ENCODE measurements at regions not wholly inside any gene's neighbourhood (a gene's known extent, or its start where the extent isn't known, plus 50 kb on each side); places are given as distances from the start of the nearest gene placed in this dataset.
A peak's percentile ranks its signal among the peaks of the same experiment; 100 is the strongest.

DNA sequence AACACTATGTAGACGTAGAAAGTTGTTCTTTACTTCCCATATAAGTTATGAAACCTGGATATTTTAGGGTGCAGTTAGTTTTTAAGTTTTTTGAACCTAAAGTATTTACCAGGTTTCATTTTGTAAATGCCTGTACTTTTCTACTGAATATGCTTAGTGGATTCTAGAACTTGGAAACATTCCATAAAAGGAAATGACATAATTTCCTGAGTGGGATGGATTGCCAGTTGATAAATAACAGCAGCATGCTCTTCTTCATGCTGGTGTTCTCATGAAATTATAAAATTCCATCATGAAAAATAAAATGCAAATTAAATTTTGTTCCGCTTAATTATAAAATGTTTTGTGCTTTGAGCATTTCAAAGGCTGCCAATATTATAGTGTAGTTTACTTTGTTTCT is 362.2 kb upstream of the PCDH20 start:
- intact Hi-C loops (cut with DNase I), result no loop called here
- Histone ChIP-seq H3K4me3 (ENCODE audit: low read length) (no peak overlapping the region), H3K27me3 (ENCODE audit: control insufficient read depth, insufficient read depth) (no peaks in the 10 kb centered on the region), H3K27ac (ENCODE audit: low read length) (no peak overlapping the region), H3K4me1 (ENCODE audit: control insufficient read depth, insufficient read depth, low read length) (no peaks in the 10 kb centered on the region), H3K9me3 (ENCODE audit: control insufficient read depth, low read length) (no peaks in the 10 kb centered on the region)
- WGBS, result 61% methylated on average over 2 of the region's 2 CpGs
- ATAC-seq (no peak), DNase-seq (no peak)

DNA sequence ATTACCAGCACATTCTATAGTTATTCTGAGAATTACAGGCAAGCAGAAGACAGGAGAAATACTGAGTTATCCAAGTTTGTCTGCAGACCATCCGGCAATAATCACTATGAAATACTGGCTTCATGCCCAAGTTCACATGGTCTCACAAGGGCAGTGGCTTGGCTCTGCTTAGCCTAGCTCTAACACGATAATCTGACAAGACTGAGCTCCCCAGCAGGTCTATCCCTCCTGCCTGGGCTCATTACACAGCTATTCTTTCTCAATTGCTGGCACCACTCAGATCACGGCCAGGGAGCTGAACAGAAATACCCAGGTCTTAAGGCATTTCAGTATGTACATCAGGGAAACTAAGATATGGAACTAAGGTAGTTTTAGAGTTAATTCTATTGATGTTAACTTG is 361.6 kb upstream of the PCDH20 start:
- 27% methylated on average over 3 of the region's 3 CpGs for WGBS
- Histone ChIP-seq H3K9me3 (ENCODE audit: control insufficient read depth, low read length) (no peaks in the 10 kb centered on the region), H3K4me1 (ENCODE audit: control insufficient read depth, insufficient read depth, low read length) (no peaks in the 10 kb centered on the region), H3K27me3 (ENCODE audit: control insufficient read depth, insufficient read depth) (no peaks in the 10 kb centered on the region), H3K4me3 (ENCODE audit: low read length) (no peak overlapping the region), H3K27ac (ENCODE audit: low read length) (no peak overlapping the region)
- ATAC-seq (peak; percentile 51 to 55), DNase-seq (no peak)
- intact Hi-C loops (cut with DNase I), result no loop called here

DNA sequence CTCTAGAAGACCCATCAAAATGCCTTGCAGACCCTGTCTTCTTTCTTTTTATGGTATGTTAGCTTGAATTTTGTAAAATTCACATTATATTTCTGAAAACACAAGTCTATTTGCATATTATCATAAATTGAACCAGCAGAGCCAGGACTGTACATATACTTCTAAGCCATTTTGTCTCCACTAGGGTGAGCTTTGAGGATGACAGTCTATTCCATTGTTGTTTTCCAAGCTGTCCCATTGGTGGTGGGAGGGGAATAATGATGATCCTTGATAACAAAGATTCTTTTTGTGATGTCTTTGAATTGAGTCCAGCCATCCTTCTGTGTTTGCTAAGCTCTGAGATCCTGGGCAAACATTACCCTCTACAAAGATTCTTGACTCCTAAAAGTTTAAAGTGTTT is 359.3 kb upstream of the PCDH20 start:
- ATAC-seq (no peak), DNase-seq (no peak)
- Histone ChIP-seq H3K27ac (ENCODE audit: low read length) (no peak overlapping the region), H3K27me3 (ENCODE audit: control insufficient read depth, insufficient read depth) (no peaks in the 10 kb centered on the region), H3K4me3 (ENCODE audit: low read length) (no peak overlapping the region), H3K9me3 (ENCODE audit: control insufficient read depth, low read length) (no peaks in the 10 kb centered on the region), H3K4me1 (ENCODE audit: control insufficient read depth, insufficient read depth, low read length) (no peaks in the 10 kb centered on the region)
- intact Hi-C loops (cut with DNase I), result no loop called here

DNA sequence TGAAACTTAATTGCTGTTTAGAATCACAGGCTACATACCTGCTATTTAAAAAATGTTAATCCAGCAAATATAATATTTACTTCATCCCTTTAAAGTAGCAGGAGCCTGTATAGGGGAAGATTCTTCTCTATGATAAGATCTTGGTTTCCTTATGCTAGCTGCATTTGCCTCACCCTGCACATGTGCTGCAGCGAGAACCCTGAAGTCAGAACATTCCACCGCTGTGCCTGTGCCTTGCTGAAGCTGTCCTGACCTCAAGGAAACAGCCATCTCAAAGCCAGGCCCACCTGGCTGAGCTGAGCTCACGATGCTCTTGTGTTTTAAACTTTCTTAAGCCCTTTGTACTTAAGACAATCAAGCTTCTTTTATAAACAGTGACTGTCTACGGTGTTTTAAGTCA is 355.0 kb upstream of the PCDH20 start:
- Histone ChIP-seq H3K4me3 (ENCODE audit: low read length) (no peak overlapping the region), H3K27me3 (ENCODE audit: control insufficient read depth, insufficient read depth) (no peaks in the 10 kb centered on the region), H3K4me1 (ENCODE audit: control insufficient read depth, insufficient read depth, low read length) (no peaks in the 10 kb centered on the region), H3K27ac (ENCODE audit: low read length) (no peak overlapping the region), H3K9me3 (ENCODE audit: control insufficient read depth, low read length) (no peaks in the 10 kb centered on the region)
- intact Hi-C loops (cut with DNase I), result no loop called here
- ATAC-seq (no peak), DNase-seq (no peak)
- 83% methylated on average over 4 of the region's 4 CpGs for WGBS

DNA sequence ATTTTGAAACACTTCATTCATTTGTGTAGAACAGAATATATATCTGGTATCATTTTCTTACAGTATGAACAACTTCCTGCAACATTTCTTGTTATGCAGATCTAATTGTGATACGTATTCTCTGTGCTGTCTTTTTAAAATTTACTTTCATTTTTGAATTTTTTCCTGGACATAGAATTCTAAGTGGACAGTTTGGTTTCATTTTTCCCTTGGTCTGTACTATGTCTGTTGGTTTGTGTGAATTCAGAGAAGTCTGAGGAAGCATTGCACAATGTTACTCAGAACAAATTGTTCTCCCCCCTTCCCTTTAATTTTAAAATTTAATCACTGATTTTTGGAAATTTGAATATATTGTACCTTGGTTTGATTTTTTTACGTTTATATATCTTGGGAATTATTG is 352.5 kb upstream of the PCDH20 start:
- no peaks in the 10 kb centered on the region for H3K27me3 ChIP-seq (ENCODE audit: control insufficient read depth, insufficient read depth)
- H3K4me1 ChIP-seq (ENCODE audit: control insufficient read depth, insufficient read depth, low read length), result no peaks in the 10 kb centered on the region
- ATAC-seq (no peak), DNase-seq (no peak)
- no peak overlapping the region for H3K27ac ChIP-seq (ENCODE audit: low read length)
- 72% methylated on average over 2 of the region's 2 CpGs for WGBS
- intact Hi-C loops (cut with DNase I), result no loop called here
- no peaks in the 10 kb centered on the region for H3K9me3 ChIP-seq (ENCODE audit: control insufficient read depth, low read length)
- no peak overlapping the region for H3K4me3 ChIP-seq (ENCODE audit: low read length)

DNA sequence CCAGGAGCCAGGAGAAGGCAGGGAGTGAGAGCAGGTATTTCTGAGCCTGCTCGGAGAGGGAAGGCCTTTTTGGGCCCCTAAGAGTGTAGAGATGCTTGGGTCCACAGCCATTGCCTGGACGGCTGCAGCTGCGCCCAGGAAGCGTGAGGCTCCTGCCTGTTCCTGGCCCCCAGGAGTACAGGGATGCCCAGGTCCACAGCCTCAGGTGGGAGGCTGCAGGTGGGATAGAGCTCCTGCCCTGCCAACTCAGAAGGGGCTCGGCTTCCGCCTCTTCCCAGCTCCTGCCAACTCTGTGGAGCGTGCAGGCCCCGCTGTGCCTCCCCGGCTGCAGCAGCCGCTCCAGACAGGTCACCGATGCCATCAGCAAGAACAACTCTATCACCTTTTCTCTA is 351.0 kb upstream of the PCDH20 start:
- H3K4me1 ChIP-seq (ENCODE audit: control insufficient read depth, insufficient read depth, low read length), result no peaks in the 10 kb centered on the region
- intact Hi-C loops (cut with DNase I), result no loop called here
- no peak overlapping the region for H3K27ac ChIP-seq (ENCODE audit: low read length)
- ATAC-seq (no peak), DNase-seq (peak in 1 of 3 donors; percentile 30)
- WGBS, result 95% methylated on average over 11 of the region's 11 CpGs
- no peaks in the 10 kb centered on the region for H3K9me3 ChIP-seq (ENCODE audit: control insufficient read depth, low read length)
- no peak overlapping the region for H3K4me3 ChIP-seq (ENCODE audit: low read length)
- no peaks in the 10 kb centered on the region for H3K27me3 ChIP-seq (ENCODE audit: control insufficient read depth, insufficient read depth)

DNA sequence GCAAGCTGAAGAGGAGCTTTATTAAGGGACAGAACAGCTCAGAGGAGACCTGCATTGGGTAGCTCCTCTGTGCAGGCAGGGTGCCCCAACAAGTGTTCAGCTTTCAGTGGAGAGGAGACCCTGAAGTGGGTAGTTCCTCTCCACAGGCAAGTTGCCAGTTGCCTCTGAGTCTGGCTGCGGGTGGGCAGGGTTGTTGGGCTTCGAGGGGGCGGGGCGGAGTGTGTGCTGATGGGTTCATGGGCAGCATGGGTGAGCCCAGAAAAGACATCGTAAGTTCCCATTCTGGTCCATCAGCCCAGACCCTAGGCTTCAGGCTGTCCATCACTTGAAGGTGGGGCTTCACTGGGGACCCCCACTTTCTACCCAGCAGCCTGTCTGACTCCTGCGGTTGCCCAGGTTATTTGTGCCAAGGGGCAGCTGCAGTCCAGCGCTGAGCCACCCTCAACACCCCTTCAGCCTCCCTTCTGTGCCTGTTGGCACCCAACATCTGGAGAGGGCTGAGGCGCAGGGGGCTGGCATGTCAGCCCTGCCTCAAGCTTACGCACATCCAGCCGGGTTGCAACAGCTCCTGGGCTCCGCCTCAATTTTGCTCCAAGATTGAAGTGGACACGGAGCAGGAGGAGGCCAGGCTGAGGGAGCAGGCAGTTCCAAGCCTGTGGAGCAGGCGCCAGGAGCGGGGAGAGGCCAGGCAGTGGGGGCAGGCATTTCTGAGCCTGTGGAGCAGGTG is 350.5 kb upstream of the PCDH20 start:
- intact Hi-C loops (cut with DNase I), result no loop called here
- ATAC-seq (no peak), DNase-seq (no peak)
- Histone ChIP-seq H3K27ac (ENCODE audit: low read length) (no peak overlapping the region), H3K9me3 (ENCODE audit: control insufficient read depth, low read length) (no peaks in the 10 kb centered on the region), H3K4me1 (ENCODE audit: control insufficient read depth, insufficient read depth, low read length) (no peaks in the 10 kb centered on the region), H3K4me3 (ENCODE audit: low read length) (no peak overlapping the region), H3K27me3 (ENCODE audit: control insufficient read depth, insufficient read depth) (no peaks in the 10 kb centered on the region)
- 94% methylated on average over 14 of the region's 14 CpGs for WGBS

DNA sequence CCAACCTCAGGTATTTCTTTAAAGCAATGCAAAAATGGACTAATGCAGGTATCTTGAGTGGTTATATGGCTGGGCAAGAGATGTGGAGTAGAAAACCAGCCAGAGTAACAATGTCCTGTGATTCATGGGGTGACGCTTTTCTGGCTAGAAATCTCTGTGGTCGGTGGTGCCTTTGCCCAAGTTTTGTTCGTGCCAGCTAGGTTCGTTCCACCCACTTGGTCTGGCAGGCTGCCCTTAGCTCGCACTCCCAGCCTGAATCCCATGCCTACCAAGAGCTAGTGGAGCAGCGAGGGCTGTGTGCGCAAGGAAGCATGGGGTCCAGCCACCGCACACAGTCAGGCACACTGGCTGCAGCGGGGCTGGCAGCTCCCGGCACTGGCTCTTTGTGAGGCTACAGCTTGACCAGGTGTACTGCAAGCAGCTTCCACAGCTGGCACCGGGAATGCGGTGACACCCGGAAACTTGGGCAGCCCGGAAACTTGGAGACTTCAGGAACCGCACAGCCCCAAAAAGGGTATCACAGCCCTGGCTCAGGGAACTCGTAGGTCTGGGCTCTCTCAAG is 349.6 kb upstream of the PCDH20 start:
- intact Hi-C loops (cut with DNase I), result no loop called here
- H3K27ac ChIP-seq (ENCODE audit: low read length), result no peak overlapping the region
- H3K9me3 ChIP-seq (ENCODE audit: control insufficient read depth, low read length), result no peaks in the 10 kb centered on the region
- no peaks in the 10 kb centered on the region for H3K4me1 ChIP-seq (ENCODE audit: control insufficient read depth, insufficient read depth, low read length)
- no peak overlapping the region for H3K4me3 ChIP-seq (ENCODE audit: low read length)
- no peak for ATAC-seq
- DNase-seq, result peak in 1 of 3 donors; percentile 17
- H3K27me3 ChIP-seq (ENCODE audit: control insufficient read depth, insufficient read depth), result no peaks in the 10 kb centered on the region
- WGBS, result 92% methylated on average over 16 of the region's 16 CpGs

DNA sequence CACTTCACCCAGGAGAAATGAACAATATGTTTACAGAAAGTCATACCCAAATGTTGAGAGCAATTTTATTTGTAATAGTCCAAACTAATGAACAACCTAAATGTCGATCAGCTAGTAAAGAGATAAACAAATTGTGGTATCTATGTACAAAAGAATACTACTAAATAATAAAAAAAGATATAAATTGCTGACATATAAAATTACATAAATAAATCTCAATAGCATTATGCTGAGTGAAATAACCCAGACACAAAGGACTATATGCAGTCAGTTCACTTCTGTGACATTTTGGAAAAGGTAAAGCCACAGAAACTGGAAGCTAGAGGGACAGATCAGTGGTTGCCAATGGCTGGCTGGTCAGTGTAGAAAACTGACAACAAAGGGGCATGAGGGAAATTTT is 346.0 kb upstream of the PCDH20 start:
- H3K9me3 ChIP-seq (ENCODE audit: control insufficient read depth, low read length), result no peaks in the 10 kb centered on the region
- H3K27ac ChIP-seq (ENCODE audit: low read length), result no peak overlapping the region
- intact Hi-C loops (cut with DNase I), result no loop called here
- no peak for DNase-seq
- H3K27me3 ChIP-seq (ENCODE audit: control insufficient read depth, insufficient read depth), result no peaks in the 10 kb centered on the region
- H3K4me1 ChIP-seq (ENCODE audit: control insufficient read depth, insufficient read depth, low read length), result no peaks in the 10 kb centered on the region
- WGBS, result 85% methylated on average over 1 of the region's 1 CpG
- H3K4me3 ChIP-seq (ENCODE audit: low read length), result no peak overlapping the region
- no peak for ATAC-seq

DNA sequence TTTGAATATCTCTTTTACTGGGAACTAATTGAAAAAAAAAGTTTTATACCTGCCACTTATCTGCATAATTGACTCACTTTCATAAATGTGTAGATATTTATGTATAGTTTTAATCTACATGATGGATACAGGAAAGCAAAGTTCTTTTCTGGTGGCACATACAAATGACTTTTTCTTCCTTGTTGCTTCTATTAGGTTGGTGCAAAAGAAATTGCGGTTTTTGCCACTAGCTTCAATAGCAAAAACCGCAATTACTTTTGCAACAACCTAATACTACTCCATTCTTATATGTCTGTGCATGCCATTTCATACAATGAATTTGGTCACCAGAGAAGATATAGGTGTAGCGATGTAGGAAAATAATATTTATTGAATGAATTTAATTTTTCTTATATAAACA is 344.5 kb upstream of the PCDH20 start:
- no peak for ATAC-seq

DNA sequence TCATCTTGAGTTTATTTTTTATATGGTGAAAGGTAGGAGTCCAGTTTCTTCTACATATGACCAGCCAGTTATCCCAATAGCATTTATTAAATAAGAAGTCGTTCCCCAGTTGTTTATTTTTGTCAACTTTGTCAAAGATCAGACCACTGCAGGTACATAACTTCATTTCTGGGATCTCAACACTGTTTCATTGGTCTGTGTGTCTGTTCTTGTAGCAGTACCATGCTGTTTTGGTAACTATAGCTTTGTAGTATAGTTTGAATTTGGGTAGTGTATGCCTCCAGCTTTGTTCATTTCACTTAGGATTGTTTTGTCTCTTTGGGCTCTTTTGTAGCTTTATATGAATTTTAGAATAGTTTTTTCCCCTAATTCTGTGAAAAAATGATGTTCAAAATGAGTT is 340.4 kb upstream of the PCDH20 start:
- Histone ChIP-seq H3K4me1 (ENCODE audit: control insufficient read depth, insufficient read depth, low read length) (no peaks in the 10 kb centered on the region), H3K27me3 (ENCODE audit: control insufficient read depth, insufficient read depth) (no peaks in the 10 kb centered on the region), H3K9me3 (ENCODE audit: control insufficient read depth, low read length) (no peaks in the 10 kb centered on the region), H3K27ac (ENCODE audit: low read length) (no peak overlapping the region), H3K4me3 (ENCODE audit: low read length) (no peak overlapping the region)
- 54% methylated on average over 1 of the region's 1 CpG for WGBS
- DNase-seq (no peak), ATAC-seq (no peak)
- intact Hi-C loops (cut with DNase I), result no loop called here

More for the DNA sequence above, 344.5 kb upstream of the PCDH20 start:
- WGBS, result 89% methylated on average over 3 of the region's 3 CpGs
- intact Hi-C loops (cut with DNase I), result no loop called here
- H3K4me3 ChIP-seq (ENCODE audit: low read length), result no peak overlapping the region
- H3K9me3 ChIP-seq (ENCODE audit: control insufficient read depth, low read length), result no peaks in the 10 kb centered on the region
- H3K27me3 ChIP-seq (ENCODE audit: control insufficient read depth, insufficient read depth), result no peaks in the 10 kb centered on the region
- no peak overlapping the region for H3K27ac ChIP-seq (ENCODE audit: low read length)
- H3K4me1 ChIP-seq (ENCODE audit: control insufficient read depth, insufficient read depth, low read length), result no peaks in the 10 kb centered on the region
- no peak for DNase-seq

DNA sequence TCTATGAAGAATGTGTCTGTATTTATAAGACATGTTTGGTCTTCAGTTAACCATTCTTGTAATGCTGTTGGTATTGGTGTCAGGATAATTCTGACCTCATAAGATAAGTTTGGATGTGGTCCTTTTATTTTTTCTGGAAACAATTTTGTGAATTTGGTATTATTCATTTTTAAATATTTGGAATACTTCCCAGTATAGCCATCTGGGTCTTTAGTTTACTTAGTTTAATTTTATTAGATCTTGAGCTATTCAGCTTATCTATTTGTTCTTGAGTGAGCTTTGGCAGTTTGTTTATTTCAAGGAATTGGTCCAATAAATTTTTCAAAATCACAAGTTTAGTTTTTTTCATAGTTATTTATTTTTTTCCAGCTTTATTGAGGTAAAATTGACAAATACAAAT is 335.4 kb upstream of the PCDH20 start:
- Histone ChIP-seq H3K27me3 (ENCODE audit: control insufficient read depth, insufficient read depth) (no peaks in the 10 kb centered on the region), H3K9me3 (ENCODE audit: control insufficient read depth, low read length) (no peaks in the 10 kb centered on the region), H3K4me1 (ENCODE audit: control insufficient read depth, insufficient read depth, low read length) (no peaks in the 10 kb centered on the region), H3K4me3 (ENCODE audit: low read length) (no peak overlapping the region), H3K27ac (ENCODE audit: low read length) (no peak overlapping the region)
- ATAC-seq, result no peak
- no peak for DNase-seq
- intact Hi-C loops (cut with DNase I), result no loop called here
